ENCODE measurements at regions not wholly inside any gene's neighbourhood (a gene's known extent, or its start where the extent isn't known, plus 50 kb on each side); places are given as distances from the start of the nearest gene placed in this dataset.
"Not testable (repeated sequence)": the region's sequence is repeated elsewhere in the genome, so short reads cannot be mapped to it uniquely, and the experiment has no call there.

DNA sequence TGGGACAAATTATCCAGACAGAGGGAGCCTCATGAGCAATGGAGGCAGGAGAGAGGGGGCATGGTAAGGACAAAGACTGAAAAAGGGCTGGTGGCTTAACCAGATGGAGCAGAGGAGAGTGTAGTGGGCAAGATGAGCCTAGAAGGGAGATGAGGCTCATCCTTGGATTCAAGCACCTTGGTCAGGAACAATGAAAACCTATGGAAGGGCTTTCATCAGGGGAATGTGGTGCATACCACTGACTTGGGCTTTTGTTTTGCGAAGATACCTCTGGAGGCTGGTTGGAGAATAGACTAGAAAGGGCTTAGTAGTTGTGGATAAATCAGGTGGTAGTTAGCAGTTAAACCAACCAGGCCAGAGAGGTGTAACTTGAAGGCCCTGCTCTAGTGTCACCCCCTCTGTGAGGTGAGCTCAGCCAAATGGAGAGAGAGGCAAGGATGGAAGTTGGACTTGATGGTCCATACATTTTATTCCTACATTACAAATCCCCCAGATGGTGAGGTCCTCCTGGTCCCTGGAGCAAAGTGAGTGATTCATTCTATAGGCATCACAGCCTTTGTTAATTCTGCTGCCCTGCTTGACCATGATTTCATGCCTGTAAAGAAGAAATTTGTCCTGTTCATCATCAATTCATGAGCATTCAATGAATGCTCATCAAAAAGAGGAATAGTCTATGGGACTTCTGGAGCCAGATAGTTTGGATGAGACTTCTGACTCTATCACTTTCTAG lies 264.8 kb upstream of the IGFBP7 start:
- FAIRE-seq (no peak), DNase-seq (ENCODE audit: insufficient read length, low spot score) (no peak)

DNA sequence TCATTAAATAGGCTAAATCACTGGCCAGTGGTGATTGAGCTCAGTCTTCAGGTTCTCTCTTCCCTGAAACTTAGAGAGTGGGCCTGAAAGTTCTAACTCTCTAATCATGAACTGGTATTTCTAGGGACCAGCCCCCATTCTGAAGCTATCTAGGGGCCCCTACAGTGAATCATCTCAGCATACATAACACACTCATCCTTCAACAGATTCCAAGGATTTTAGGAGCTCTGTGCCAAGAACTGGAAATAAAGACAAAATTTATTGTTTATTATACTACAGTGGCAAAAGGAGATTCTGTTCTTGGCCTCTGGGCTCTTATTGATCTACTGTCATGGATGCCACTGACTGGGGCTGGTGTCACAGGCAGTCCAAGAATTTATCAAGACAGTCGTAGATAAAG lies 263.8 kb upstream of the IGFBP7 start:
- FAIRE-seq (no peak), DNase-seq (ENCODE audit: insufficient read length, low spot score) (no peak)

DNA sequence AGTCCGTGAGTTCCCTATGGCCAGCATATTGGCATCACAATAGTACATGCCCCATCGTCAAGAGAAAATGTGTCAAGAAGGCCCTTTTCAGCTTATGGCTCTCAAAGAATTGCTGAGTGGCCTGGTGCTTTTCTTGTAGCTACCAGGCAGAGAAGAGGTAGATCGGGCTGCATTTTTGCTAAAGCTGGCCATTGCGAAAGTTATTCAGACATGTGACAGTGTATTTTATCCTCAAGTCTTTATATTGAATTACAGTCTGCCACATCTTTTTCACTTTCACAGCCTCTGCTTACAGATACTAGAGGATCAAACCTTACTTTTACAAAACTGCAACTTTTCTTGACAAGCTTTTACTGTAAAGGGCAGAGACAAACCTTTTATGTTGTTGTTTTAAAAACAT lies 261.5 kb upstream of the IGFBP7 start:
- no peak for FAIRE-seq

DNA sequence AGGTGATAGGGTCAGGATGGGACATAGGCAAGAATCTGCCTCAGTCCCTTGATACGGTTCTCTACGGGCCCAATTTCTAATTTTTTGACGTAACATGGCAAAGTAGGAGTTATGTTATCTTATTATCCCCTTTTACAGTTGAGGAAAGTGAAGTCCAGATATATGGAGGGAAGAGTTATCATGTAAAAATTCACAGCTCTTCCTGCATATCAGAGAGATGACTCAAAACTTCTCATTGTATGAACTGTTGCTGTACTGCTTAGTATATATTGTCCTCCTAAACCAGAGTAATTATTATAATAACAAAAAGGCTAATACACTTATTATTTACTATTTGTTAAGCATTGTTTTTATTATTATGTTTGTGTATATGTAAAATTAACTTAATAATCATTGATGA lies 260.5 kb upstream of the IGFBP7 start:
- FAIRE-seq: no peak
- DNase-seq (ENCODE audit: insufficient read length, low spot score): no peak

More for the DNA sequence above, 261.5 kb upstream of the IGFBP7 start:
- DNase-seq (ENCODE audit: insufficient read length, low spot score): no peak

DNA sequence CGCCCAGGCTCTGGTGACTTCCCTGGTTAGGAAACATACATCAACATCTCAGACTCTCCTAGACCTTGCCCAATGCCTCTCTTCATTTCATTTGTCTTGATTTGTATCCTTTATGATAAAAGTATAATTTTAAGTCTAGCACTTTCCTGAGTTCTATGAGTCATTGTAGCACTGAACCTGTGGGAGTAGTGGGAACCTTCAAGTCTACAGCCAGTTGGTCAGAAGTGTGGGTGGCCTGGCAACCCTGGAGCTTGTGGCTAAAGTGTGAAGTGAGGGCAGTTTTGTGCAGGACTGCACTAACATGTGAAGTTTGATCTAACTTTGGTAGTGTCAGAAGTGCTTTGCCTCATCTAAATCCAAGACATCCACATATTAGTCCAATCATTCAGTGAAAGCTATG lies 259.3 kb upstream of the IGFBP7 start:
- no peak for FAIRE-seq
- DNase-seq (ENCODE audit: insufficient read length, low spot score): no peak

DNA sequence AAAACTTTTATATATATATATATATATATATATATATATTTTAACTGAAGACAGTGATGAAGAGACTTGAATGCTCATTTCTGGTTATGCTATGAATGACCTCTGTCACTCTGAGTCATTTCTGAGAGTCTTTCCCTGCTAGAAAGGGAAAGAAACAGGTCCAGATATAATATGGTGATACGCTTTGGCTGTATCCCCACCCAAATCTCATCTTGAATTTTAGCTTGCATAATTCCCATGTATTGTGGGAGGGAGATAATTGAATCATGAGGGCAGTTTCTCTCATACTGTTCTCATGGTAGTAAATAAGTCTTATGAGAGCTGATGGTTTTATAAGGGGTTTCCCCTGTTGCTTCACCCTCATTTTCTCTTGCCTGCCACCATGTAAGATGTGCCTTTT lies 254.1 kb upstream of the IGFBP7 start:
- DNase-seq (ENCODE audit: insufficient read length, low spot score): no peak
- FAIRE-seq: no peak

DNA sequence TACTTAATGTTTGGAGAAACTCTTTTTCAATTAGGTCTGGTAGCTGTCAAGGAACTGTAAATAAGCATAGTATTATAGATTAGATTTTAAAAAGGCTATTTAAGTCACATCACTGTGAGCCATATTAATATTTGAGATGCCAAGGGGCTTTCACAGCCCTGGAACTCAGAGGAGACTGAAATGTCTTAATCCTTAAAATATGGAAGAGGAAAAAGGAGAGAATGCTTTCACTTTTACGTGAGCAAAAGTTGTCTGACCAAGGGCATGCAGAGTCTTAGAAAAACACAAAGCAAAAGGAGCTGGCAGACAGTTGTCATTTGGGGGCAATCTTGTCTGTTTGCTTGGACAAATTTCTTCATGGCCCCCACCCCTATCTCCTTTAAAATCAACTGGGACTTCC lies 253.2 kb upstream of the IGFBP7 start:
- DNase-seq (ENCODE audit: insufficient read length, low spot score) (no peak), FAIRE-seq (no peak)

DNA sequence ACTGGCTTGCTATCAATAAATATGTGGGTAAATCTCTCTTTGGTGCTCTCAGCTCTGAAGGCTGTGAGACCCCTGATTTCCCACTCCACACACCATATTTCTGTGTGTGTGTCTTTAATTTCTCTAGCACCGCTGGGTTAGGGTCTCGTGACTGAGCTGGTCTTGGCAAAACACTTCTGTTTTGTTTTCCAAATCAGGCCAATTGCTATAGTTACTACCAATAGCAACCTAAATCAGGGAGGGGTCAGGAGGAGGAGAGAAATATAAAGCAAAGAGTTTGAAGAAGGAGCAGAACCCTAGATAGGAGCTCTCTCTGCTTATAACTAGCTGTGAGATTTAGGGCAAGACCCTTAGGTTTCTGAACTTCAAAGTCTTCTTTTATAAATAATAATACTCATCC lies 250.5 kb upstream of the IGFBP7 start:
- FAIRE-seq (no peak), DNase-seq (ENCODE audit: insufficient read length, low spot score) (no peak)

DNA sequence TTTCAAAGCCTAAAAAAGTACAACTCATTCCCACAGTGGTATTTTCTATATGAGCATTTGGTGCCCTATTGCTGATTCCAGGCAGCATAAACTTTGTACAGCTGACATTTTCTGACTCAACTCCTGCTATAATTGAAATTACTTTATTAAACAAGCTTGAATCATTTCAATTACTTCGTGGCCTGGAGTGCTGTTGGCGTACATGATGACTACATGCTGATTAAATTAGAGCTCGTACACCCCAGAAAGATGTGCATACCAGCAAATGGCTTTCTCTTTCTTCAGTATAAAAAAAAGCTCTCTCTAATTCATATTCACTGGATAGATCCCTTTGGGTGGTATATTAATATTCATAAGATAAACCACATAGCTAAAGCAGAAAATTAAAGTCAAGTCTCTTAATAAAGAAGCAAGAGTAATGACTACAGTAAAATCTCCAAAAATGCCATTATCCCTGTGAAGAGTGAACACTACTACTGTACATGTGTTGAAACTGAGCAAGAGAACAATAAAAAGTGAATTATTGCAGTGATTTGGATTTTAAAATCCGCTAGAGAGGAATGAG lies 245.0 kb upstream of the IGFBP7 start:
- FAIRE-seq: no peak
- no peak for DNase-seq (ENCODE audit: insufficient read length, low spot score)

DNA sequence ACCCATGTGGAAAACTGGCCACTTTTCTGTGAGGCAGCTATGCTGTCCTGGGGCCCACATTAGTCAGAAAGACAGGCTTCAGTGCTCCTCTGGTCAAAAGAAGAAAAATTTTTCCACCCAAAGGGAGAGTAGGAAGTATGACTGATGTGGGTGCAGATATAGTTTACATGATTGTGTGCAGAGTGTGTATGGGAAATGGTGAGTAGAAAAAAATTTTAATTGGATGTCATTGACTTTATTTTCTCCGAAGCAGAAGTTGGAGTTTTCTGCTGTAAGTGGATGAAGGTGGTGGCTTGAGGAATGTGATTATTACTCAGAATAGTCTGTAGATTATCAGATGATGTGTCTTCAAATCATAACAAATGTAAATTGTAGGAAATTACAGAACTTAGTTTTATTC lies 241.5 kb upstream of the IGFBP7 start:
- FAIRE-seq (no peak), DNase-seq (ENCODE audit: insufficient read length, low spot score) (no peak)

DNA sequence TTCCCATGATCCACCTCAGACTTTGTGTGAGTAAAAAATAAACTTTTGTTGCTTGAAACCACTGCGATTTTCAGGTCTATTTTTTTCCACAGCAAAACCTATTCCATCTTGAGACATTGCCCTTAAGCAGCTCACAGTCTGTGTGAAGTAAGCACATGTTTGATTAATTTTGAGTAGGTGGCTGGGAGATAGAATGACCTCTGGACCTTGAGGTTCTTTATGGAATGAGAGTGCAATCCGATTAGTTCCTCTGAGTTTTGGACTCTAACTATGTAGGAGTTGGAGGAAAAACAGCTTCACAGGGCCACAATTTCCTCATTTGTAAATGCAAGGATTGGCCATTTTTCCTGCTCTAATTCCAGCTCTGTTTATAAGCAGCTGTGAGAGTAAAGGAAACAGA lies 234.1 kb upstream of the IGFBP7 start:
- FAIRE-seq: no peak
- no peak for DNase-seq (ENCODE audit: insufficient read length, low spot score)

DNA sequence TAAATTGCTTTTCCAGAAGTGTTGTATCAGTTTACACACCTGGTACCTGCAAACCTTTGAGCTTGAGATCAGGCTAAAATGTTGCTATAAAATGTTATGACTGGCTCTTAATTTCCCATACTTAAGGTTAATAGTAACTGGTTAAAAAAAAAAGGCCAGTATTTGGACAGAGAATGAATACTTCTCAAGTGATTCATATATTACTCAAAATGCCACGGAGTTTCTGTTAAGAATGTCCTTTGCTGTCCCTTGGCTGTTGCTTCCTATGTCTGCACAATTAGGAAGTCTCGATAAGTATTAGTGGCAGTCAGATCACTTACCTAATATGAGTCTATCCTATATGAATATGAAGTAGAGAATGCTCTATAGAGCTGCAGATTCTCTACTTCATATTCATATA lies 232.2 kb upstream of the IGFBP7 start:
- FAIRE-seq: no peak
- no peak for DNase-seq (ENCODE audit: insufficient read length, low spot score)

DNA sequence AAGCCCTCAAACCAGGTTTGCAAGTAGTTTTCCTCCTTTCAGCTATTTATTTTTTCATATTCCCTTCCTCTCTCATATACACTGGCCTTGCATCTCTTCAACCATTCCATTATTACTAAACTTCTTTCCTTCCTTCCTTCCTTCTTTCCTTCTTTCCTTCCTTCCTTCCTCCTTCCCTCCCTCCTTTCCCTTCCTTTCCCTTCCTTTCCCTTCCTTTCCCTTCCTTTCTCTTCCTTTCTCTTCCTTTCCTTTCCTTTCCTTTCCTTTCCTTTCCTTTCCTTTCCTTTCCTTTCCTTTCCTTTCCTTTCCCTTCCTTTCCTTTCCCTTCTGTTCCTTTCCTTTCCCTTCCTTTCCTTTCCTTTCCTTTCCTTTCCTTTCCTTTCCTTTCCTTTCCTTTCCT lies 228.7 kb upstream of the IGFBP7 start:
- not testable (repeated sequence) for FAIRE-seq

DNA sequence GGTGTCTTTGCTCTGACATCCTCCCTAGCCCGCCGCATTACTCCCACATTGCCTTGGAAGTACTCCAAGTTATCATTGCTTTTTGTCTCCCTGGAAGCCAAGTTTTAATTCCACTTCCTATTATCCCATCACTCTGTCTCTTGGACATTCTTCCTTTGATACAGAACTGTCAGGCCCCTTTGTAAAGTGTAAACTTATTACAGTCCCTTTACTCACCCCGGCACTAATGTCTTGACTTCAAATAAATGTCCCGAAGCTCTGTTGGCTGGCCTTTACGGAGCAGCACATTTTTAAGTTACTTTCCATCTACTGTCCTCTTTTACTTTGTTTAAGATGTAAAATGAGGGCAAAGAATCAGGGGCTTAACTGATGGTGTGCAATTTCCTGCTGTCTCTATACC lies 223.5 kb upstream of the IGFBP7 start:
- FAIRE-seq: no peak

More for the DNA sequence above, 228.7 kb upstream of the IGFBP7 start:
- not testable (repeated sequence) for DNase-seq (ENCODE audit: insufficient read length, low spot score)

DNA sequence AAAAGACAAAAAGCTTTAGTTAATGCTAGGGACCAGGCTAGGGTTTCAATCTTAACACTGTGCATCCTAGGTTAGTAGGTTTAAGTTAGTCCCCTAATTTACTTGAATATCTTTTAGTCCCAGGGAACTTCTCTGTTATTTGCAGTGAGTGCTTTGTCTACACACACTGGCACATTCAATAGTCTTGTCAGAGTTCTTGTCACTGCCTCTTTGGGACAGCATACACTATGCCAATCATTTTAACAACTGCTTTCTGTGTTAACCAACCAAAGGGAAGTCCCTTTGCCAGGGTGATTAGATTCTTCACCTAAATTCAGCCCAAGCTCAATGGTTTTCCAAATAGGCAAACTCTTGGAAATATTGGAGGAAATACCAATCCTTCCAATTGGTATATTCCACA lies 221.8 kb upstream of the IGFBP7 start:
- DNase-seq (ENCODE audit: insufficient read length, low spot score): no peak
- no peak for FAIRE-seq

More for the DNA sequence above, 223.5 kb upstream of the IGFBP7 start:
- no peak for DNase-seq (ENCODE audit: insufficient read length, low spot score)

DNA sequence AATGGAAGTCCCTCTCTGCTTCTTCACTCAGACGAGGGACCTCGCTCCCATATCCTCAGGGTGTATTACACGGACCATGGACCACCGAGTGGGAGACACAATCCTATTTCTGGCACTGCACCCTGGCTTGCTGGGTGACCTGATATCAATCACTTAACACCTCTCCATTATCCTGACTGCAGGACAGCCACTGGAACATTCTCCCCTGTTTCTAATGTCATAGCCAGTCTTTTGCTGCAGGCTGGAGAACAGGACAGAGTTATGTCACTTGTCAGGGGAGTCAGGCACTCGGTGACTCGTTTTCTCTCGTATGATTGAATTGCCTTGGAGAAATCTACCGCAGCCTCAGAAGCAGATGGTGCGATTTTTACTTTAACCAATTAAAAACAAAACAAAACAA lies 219.1 kb upstream of the IGFBP7 start:
- DNase-seq (ENCODE audit: insufficient read length, low spot score) (no peak), FAIRE-seq (no peak)

DNA sequence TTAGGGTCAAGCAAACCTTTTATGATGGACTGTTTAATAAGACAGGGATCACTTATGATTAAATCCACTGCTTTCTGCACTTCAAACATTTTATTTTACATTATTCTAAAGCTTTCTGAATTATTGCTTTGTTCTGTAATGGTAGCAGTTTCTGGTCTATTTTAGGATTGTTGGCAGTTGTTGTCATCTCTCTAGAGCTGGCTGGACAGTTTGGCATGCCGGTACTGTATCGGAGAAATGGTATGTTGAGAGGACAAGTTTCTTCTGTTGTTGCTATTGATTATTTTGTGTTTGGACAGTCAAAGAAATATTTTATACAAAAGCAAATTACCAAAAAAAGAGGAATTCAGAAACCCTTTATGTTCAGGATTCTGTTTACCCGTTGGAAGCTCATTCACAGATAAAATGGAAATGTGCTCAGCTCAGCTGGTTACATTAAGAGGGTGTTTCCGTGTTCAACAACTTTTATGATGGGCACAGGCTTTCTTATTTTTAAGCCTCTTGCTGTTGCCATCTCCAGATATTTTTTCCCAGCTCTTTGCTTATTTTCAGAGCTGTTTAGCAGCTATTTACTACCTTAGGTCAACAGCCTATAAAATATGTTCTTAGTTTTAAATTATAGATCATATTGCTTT lies 214.6 kb upstream of the IGFBP7 start:
- FAIRE-seq: no peak
- DNase-seq (ENCODE audit: insufficient read length, low spot score): no peak

DNA sequence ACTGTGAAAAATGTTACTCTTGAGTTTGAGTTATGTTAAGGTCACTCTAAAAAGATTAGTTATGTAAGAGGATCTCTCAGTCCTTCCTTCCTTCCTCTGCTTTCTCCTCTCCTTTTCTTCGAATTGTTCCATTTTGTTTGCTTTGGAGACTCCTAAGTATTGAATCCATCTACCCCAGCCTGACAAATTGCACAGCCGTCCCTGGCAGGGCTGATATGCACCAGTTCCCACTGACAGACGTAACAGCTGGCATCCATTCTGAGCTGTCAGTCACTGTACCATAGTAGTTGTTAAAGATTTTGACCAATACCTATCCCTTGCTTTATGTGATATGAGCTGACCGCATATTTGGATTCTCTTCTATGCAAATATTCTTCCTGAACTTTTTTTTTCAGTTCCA lies 210.7 kb upstream of the IGFBP7 start:
- DNase-seq (ENCODE audit: insufficient read length, low spot score) (no peak), FAIRE-seq (no peak)

DNA sequence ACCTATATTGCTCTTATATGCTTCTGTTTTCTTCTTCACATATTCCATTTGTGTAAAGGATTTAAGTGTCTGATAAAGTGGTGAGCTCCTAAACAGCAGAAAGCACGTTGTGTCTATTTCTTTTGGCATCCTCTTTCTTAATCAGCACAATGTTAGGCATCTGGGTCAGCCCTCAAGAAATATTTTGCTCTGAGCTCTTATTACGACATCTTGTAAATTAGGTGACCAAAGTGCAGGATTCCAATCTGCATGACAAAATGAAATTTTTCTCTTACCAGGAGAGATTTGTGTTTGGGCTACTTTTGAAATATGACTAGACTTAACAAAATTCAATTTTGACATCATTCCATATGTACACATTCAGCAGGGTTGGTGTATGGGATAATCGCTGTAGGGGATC lies 210.0 kb upstream of the IGFBP7 start:
- FAIRE-seq: no peak

DNA sequence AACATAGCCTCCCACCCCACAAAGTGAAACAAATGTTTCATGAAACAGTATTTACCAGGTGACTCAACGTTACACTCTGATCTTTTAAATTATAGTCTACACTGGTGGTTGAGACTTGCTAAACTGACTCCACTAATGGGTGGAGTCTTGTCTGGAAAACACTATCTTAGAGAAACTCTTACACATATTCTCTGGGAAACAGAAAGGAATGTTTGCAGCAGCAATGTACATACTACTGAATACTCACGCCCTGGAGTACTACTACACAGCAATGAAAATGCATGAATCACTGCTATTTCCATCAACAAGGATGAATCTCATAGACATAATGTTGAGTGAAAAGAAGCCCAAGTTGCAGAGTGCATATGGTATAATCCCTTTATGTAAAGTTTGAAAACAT lies 208.5 kb upstream of the IGFBP7 start:
- FAIRE-seq: no peak

More for the DNA sequence above, 210.0 kb upstream of the IGFBP7 start:
- no peak for DNase-seq (ENCODE audit: insufficient read length, low spot score)

DNA sequence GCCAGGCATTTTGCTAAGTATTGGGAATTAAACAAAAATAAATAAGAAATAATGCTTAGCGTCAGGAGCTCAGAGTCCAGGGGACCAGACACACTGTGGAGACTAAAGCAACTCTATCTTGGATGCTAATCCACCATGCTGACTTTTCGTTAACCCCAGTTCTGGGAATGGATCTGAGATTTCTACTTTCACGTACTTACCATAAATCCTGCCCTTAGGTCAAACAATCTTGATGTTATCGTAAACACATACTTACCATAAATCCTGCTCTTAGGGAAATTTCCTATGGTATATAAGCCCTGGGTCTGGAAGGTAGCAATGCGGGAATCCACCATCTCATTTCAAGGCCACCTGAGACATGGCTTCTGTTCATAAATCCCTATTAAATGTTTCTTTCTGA lies 204.5 kb upstream of the IGFBP7 start:
- FAIRE-seq (no peak), DNase-seq (ENCODE audit: insufficient read length, low spot score) (no peak)

More for the DNA sequence above, 208.5 kb upstream of the IGFBP7 start:
- no peak for DNase-seq (ENCODE audit: insufficient read length, low spot score)

DNA sequence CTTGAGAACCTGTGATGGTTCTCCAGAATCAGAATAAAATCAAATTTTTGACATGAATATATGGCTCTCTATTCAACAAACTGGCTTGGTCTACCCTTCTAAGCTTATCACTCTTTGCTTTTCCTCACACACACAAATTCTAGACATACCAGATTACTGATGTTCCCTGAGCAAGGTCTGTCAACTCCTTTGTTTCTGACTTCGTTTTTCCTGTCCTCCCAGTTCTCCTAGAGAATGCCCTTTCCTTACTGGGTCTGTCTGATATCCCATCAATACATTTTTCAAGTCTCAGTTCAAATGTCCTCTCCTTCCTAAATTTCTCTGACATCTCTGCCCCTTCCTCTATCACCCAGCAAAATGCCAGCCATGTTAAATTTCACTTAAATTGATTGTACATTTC lies 202.1 kb upstream of the IGFBP7 start:
- DNase-seq (ENCODE audit: insufficient read length, low spot score): no peak

More for the DNA sequence above, 202.1 kb upstream of the IGFBP7 start:
- FAIRE-seq: no peak

All from GM19239 (cell line).